ENCODE measurements at regions not wholly inside any gene's neighbourhood (a gene's known extent, or its start where the extent isn't known, plus 50 kb on each side); places are given as distances from the start of the nearest gene placed in this dataset.

GRCh38 chr17:65393514-65393913 is 167.9 kb downstream of the AXIN2 start:
- no peak overlapping the region for H3K4me3 ChIP-seq (ENCODE audit: control insufficient read depth in 2 of 3, extremely low read depth in 1 of 3, insufficient read depth in 2 of 3, low read depth in 1 of 3, low read length in 3 of 3)
- H3K9ac ChIP-seq (ENCODE audit: control insufficient read depth, extremely low read depth, insufficient read depth, low read length) = no peak overlapping the region
- no peak overlapping the region for H3K27ac ChIP-seq (ENCODE audit: control insufficient read depth, insufficient read depth, low read length)
- H3K9me1 ChIP-seq (ENCODE audit: control insufficient read depth, extremely low read depth, insufficient read depth, low read length) = no peaks in the 10 kb centered on the region
- H3K79me2 ChIP-seq (ENCODE audit: control insufficient read depth, insufficient read depth, low read length) = no peaks in the 10 kb centered on the region
- FAIRE-seq (no peak), DNase-seq (ENCODE audit: low read depth, low spot score) (no peak)
- no peak overlapping the region for H3K4me2 ChIP-seq (ENCODE audit: control insufficient read depth, extremely low read depth, insufficient read depth, low read depth, low read length)
- TF ChIP-seq, protein P1, sequence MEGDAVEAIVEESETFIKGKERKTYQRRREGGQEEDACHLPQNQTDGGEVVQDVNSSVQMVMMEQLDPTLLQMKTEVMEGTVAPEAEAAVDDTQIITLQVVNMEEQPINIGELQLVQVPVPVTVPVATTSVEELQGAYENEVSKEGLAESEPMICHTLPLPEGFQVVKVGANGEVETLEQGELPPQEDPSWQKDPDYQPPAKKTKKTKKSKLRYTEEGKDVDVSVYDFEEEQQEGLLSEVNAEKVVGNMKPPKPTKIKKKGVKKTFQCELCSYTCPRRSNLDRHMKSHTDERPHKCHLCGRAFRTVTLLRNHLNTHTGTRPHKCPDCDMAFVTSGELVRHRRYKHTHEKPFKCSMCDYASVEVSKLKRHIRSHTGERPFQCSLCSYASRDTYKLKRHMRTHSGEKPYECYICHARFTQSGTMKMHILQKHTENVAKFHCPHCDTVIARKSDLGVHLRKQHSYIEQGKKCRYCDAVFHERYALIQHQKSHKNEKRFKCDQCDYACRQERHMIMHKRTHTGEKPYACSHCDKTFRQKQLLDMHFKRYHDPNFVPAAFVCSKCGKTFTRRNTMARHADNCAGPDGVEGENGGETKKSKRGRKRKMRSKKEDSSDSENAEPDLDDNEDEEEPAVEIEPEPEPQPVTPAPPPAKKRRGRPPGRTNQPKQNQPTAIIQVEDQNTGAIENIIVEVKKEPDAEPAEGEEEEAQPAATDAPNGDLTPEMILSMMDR (optimal IDR thresholded peaks at IDR 0.05 in 1 of 3, IDR thresholded peaks at IDR 0.05 in 1 of 3, conservative IDR thresholded peaks at IDR 0.05 in 1 of 3; ENCODE audit: extremely low read depth in 1 of 3, insufficient read depth in 2 of 3, low read length in 3 of 3) = no peak
- no peak for TF ChIP-seq EZH2 (IDR thresholded peaks at IDR 0.05; ENCODE audit: low read length)
- H3K27me3 ChIP-seq (ENCODE audit: control insufficient read depth, extremely low read depth, insufficient read depth, low read length) = no peaks in the 10 kb centered on the region
- H3K4me1 ChIP-seq (ENCODE audit: control insufficient read depth, extremely low read depth, insufficient read depth, low read length) = no peaks in the 10 kb centered on the region
- no peak overlapping the region for H2AFZ ChIP-seq (ENCODE audit: control insufficient read depth, low read length)
- H4K20me1 ChIP-seq (ENCODE audit: control insufficient read depth, extremely low read depth, insufficient read depth, low read length) = no peaks in the 10 kb centered on the region
- dilution Hi-C loops (cut with MboI; ENCODE audit: extremely low pct_ligation_motif_present, low sequenced_read_pairs) = loop anchor here (10.0 kb wide), 1 partner anchor 591 kb away; no protein-coding TSS in a partner anchor
- H3K9me3 ChIP-seq (ENCODE audit: control insufficient read depth, low read depth, low read length) = no peaks in the 10 kb centered on the region
- no peaks in the 10 kb centered on the region for H3K36me3 ChIP-seq (ENCODE audit: control insufficient read depth in 2 of 2, extremely low read depth in 1 of 2, insufficient read depth in 2 of 2, low read length in 2 of 2)

DNA sequence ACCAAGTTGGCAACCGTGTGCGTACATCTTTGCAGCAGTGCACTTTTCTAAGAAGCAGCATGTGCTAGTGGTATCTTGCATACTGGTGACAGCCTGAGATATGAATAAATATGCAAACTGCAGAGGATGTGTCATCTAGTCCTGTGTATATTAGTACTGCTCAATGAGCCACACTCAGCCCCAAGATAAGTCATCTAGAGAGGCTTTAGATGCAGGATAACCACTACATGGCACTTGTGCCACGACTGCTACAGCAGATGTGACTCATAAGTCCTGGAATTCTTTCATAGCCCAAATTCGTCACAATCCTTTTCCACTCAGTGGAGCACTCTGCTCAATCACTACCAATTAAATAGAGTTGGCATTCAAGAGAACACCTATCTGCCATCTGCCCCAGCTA is 171.5 kb downstream of the AXIN2 start:
- no peak overlapping the region for H3K4me2 ChIP-seq (ENCODE audit: control insufficient read depth, extremely low read depth, insufficient read depth, low read depth, low read length)
- no peaks in the 10 kb centered on the region for H3K9me1 ChIP-seq (ENCODE audit: control insufficient read depth, extremely low read depth, insufficient read depth, low read length)
- TF ChIP-seq EZH2 (IDR thresholded peaks at IDR 0.05; ENCODE audit: low read length) = no peak
- TF ChIP-seq, protein P1 (optimal IDR thresholded peaks at IDR 0.05 in 1 of 3, IDR thresholded peaks at IDR 0.05 in 1 of 3, conservative IDR thresholded peaks at IDR 0.05 in 1 of 3; ENCODE audit: extremely low read depth in 1 of 3, insufficient read depth in 2 of 3, low read length in 3 of 3) = no peak
- dilution Hi-C loops (cut with MboI; ENCODE audit: extremely low pct_ligation_motif_present, low sequenced_read_pairs) = loop anchor here (10.0 kb wide), 1 partner anchor 595 kb away; no protein-coding TSS in a partner anchor
- H3K9ac ChIP-seq (ENCODE audit: control insufficient read depth, extremely low read depth, insufficient read depth, low read length) = no peak overlapping the region
- no peaks in the 10 kb centered on the region for H3K4me1 ChIP-seq (ENCODE audit: control insufficient read depth, extremely low read depth, insufficient read depth, low read length)
- H3K27me3 ChIP-seq (ENCODE audit: control insufficient read depth, extremely low read depth, insufficient read depth, low read length) = no peaks in the 10 kb centered on the region
- H3K4me3 ChIP-seq (ENCODE audit: control insufficient read depth in 2 of 3, extremely low read depth in 1 of 3, insufficient read depth in 2 of 3, low read depth in 1 of 3, low read length in 3 of 3) = no peak overlapping the region
- H3K79me2 ChIP-seq (ENCODE audit: control insufficient read depth, insufficient read depth, low read length) = no peaks in the 10 kb centered on the region
- DNase-seq (ENCODE audit: low read depth, low spot score) (no peak), FAIRE-seq (no peak)
- no peak overlapping the region for H3K27ac ChIP-seq (ENCODE audit: control insufficient read depth, insufficient read depth, low read length)
- no peaks in the 10 kb centered on the region for H3K36me3 ChIP-seq (ENCODE audit: control insufficient read depth in 2 of 2, extremely low read depth in 1 of 2, insufficient read depth in 2 of 2, low read length in 2 of 2)
- H4K20me1 ChIP-seq (ENCODE audit: control insufficient read depth, extremely low read depth, insufficient read depth, low read length) = no peaks in the 10 kb centered on the region
- H3K9me3 ChIP-seq (ENCODE audit: control insufficient read depth, low read depth, low read length) = no peaks in the 10 kb centered on the region
- no peak overlapping the region for H2AFZ ChIP-seq (ENCODE audit: control insufficient read depth, low read length)
